MM.1S (cell line): ENCODE measurements at regions not wholly inside any gene's neighbourhood (a gene's known extent, or its start where the extent isn't known, plus 50 kb on each side); places are given as distances from the start of the nearest gene placed in this dataset.

ENCODE experiments used
- EZH2 ChIP-seq: fragments of 300-600 bp; sonication (generic); optimal IDR thresholded peaks from 2 replicates; pipeline ENCODE3; 2017; ENCODE audit warnings: low read depth, mild to moderate bottlenecking, antibody characterized with exemption, low read length, mixed read lengths
- TF ChIP-seq, protein P1 (sequence below): fragments of 300-600 bp; sonication (generic); IDR thresholded peaks from 2 replicates; pipeline ENCODE4 v1.5.1; 2016; ENCODE audit warnings: antibody characterized with exemption, low read length, mixed read lengths

DNA sequence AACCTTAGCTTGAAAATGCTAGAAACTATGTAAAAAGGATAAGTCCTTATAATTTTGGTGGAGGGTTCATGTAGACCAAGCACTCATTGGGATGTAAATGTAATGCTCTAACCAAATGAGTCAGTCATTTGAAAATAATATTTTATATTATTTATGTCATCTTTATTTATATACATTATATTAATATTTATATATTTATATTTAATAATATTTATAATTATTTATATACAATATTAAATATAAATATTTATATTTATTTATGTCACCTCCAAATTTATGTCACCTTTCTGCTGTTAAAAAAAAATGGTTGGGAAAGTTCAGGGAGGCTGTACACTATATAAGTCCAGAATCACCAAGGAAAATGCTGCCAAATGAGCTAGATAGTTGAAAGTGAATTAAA lies 254.3 kb downstream of the FIGN start:
- TF ChIP-seq, protein P1, sequence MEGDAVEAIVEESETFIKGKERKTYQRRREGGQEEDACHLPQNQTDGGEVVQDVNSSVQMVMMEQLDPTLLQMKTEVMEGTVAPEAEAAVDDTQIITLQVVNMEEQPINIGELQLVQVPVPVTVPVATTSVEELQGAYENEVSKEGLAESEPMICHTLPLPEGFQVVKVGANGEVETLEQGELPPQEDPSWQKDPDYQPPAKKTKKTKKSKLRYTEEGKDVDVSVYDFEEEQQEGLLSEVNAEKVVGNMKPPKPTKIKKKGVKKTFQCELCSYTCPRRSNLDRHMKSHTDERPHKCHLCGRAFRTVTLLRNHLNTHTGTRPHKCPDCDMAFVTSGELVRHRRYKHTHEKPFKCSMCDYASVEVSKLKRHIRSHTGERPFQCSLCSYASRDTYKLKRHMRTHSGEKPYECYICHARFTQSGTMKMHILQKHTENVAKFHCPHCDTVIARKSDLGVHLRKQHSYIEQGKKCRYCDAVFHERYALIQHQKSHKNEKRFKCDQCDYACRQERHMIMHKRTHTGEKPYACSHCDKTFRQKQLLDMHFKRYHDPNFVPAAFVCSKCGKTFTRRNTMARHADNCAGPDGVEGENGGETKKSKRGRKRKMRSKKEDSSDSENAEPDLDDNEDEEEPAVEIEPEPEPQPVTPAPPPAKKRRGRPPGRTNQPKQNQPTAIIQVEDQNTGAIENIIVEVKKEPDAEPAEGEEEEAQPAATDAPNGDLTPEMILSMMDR, result no peak
- TF ChIP-seq EZH2, result no peak
